GM10266 (cell line): ENCODE measurements at regions not wholly inside any gene's neighbourhood (a gene's known extent, or its start where the extent isn't known, plus 50 kb on each side); places are given as distances from the start of the nearest gene placed in this dataset.
"Not testable (repeated sequence)": the region's sequence is repeated elsewhere in the genome, so short reads cannot be mapped to it uniquely, and the experiment has no call there.

Experiments
- DNase-seq: peaks from one replicate; pipeline ENCODE4 v3.0.0; 2012; ENCODE audit errors: extremely low spot score
- CTCF ChIP-seq: IDR thresholded peaks from 2 replicates; pipeline ENCODE4 v1.5.1; 2012; ENCODE audit warnings: mild to moderate bottlenecking, low read depth; ENCODE audit not compliant: control insufficient read depth, insufficient read depth; ENCODE audit errors: missing control alignments

GRCh38 chr5:174483411-174483810 is 241.0 kb upstream of the MSX2 start:
- TF ChIP-seq CTCF = no peak

GRCh38 chr5:174489215-174489614 is 235.2 kb upstream of the MSX2 start:
- no peak for DNase-seq
- no peak for TF ChIP-seq CTCF

More at GRCh38 chr5:174483411-174483810, 241.0 kb upstream of the MSX2 start:
- DNase-seq = no peak

- no peak for DNase-seq
- TF ChIP-seq CTCF = no peak
Observed at GRCh38 chr5:174489920-174490597, 234.3 kb upstream of the MSX2 start.

- no peak for DNase-seq
- TF ChIP-seq CTCF = no peak
Observed at GRCh38 chr5:174490728-174491127, 233.7 kb upstream of the MSX2 start.

GRCh38 chr5:174491265-174491664 is 233.1 kb upstream of the MSX2 start:
- no peak for TF ChIP-seq CTCF
- DNase-seq = no peak

GRCh38 chr5:174491761-174492350 is 232.5 kb upstream of the MSX2 start:
- no peak for TF ChIP-seq CTCF
- DNase-seq = no peak

GRCh38 chr5:174493530-174493929 is 230.9 kb upstream of the MSX2 start:
- DNase-seq = no peak
- TF ChIP-seq CTCF = no peak

GRCh38 chr5:174497939-174498338 is 226.4 kb upstream of the MSX2 start:
- not testable (repeated sequence) for DNase-seq

GRCh38 chr5:174498575-174498974 is 225.8 kb upstream of the MSX2 start:
- not testable (repeated sequence) for DNase-seq
